ENCODE measurements at regions not wholly inside any gene's neighbourhood (a gene's known extent, or its start where the extent isn't known, plus 50 kb on each side); places are given as distances from the start of the nearest gene placed in this dataset.

DNA sequence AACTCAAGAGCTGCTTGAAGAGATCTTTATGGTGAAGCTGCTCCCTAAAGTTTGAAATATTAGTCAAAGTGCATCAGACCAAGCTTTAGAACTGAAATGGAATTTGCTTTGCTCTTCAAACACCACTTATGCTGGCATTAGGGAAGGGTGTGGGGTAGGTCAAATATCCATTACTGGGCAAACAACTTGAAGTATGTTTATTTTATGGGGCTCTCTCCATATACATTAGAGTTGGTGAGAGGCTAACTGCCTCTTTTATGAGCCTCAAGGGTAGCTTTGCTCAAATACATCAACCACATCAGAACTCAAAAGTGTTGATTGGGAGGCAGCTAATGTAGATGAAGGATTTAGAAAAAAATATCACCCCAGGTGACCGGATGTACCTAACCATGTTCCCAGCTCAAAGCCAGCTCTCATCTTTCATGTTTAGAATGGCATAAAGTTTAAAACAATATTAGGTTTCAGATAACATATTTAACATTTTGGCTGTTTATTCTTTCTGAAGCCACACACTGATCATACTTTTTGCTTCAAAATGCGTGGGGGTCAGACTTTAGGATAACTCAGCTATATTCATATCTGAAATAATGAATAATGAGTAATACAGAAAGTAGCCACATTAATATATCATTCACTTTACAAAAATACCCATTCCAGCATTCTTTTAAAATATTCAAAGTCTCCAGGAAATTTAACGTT, 318.6 kb downstream of the PTEN start:
- TF ChIP-seq POLR2AphosphoS5 (IDR thresholded peaks at IDR 0.05; ENCODE audit: low read depth, low read length), result no peak
- no peak for TF ChIP-seq TAF1 (IDR thresholded peaks at IDR 0.05; ENCODE audit: borderline replicate concordance, insufficient read depth, low read length)

All from PFSK-1 (cell line).